ENCODE measurements at regions not wholly inside any gene's neighbourhood (a gene's known extent, or its start where the extent isn't known, plus 50 kb on each side); places are given as distances from the start of the nearest gene placed in this dataset.
"Not testable (repeated sequence)": the region's sequence is repeated elsewhere in the genome, so short reads cannot be mapped to it uniquely, and the experiment has no call there.

- CTCF ChIA-PET, H3K4me3 ChIP-seq: not testable (repeated sequence)
Observed at GRCh38 chr2:97333674-97334073, 220.7 kb downstream of the ANKRD36 start.

GRCh38 chr2:97332184-97332583 is 219.2 kb downstream of the ANKRD36 start:
- SMC1A ChIA-PET (ENCODE audit: uncharacterized antibody, unreplicated experiment); H3K4me2 ChIP-seq (ENCODE audit: control insufficient read depth, insufficient read depth); H3K79me2 ChIP-seq (ENCODE audit: control insufficient read depth, insufficient read depth, low read length); H3K9me3 ChIP-seq (replicated peaks; ENCODE audit: control insufficient read depth, insufficient read depth, low read length); H3K27ac ChIP-seq (ENCODE audit: control insufficient read depth, insufficient read depth); H3K36me3 ChIP-seq (ENCODE audit: control insufficient read depth in 2 of 2, insufficient read depth in 2 of 2, low read length in 1 of 2); H3K4me1 ChIP-seq (ENCODE audit: control insufficient read depth, insufficient read depth, low read length); H2AFZ ChIP-seq (ENCODE audit: control insufficient read depth, low read depth, low read length); DNase-seq (ENCODE audit: low read depth, low spot score); H3K27me3 ChIP-seq (replicated peaks in 1 of 2; ENCODE audit: control insufficient read depth in 2 of 2, insufficient read depth in 2 of 2, low read length in 1 of 2); H3K4me3 ChIP-seq; H4K20me1 ChIP-seq (ENCODE audit: control insufficient read depth, insufficient read depth); POLR2A ChIA-PET; intact Hi-C loops (cut with micrococcal nuclease; ENCODE audit: unreplicated experiment); in situ Hi-C loops (cut with MboI); FAIRE-seq; CTCF ChIA-PET; BruUV-seq (replicated peaks); RAD21 ChIA-PET (ENCODE audit: unreplicated experiment); H3K9ac ChIP-seq (ENCODE audit: control insufficient read depth, insufficient read depth, low read length): not testable (repeated sequence)
- ATAC-seq = peak; percentile 20
- WGBS (ENCODE audit: insufficient coverage, insufficient replicate concordance, low lambda C conversion rate, missing lambda C conversion rate) = no CpG with 5 or more reads among the region's 4 CpGs

More at GRCh38 chr2:97333674-97334073, 220.7 kb downstream of the ANKRD36 start:
- ATAC-seq; BruUV-seq (replicated peaks); RAD21 ChIA-PET (ENCODE audit: unreplicated experiment); H3K9ac ChIP-seq (ENCODE audit: control insufficient read depth, insufficient read depth, low read length); intact Hi-C loops (cut with micrococcal nuclease; ENCODE audit: unreplicated experiment); in situ Hi-C loops (cut with MboI); H3K27ac ChIP-seq (ENCODE audit: control insufficient read depth, insufficient read depth); H3K36me3 ChIP-seq (ENCODE audit: control insufficient read depth in 2 of 2, insufficient read depth in 2 of 2, low read length in 1 of 2); H3K79me2 ChIP-seq (ENCODE audit: control insufficient read depth, insufficient read depth, low read length); DNase-seq (ENCODE audit: low read depth, low spot score); H3K27me3 ChIP-seq (replicated peaks in 1 of 2; ENCODE audit: control insufficient read depth in 2 of 2, insufficient read depth in 2 of 2, low read length in 1 of 2); H2AFZ ChIP-seq (ENCODE audit: control insufficient read depth, low read depth, low read length); H3K9me3 ChIP-seq (replicated peaks; ENCODE audit: control insufficient read depth, insufficient read depth, low read length); POLR2A ChIA-PET; H4K20me1 ChIP-seq (ENCODE audit: control insufficient read depth, insufficient read depth); SMC1A ChIA-PET (ENCODE audit: uncharacterized antibody, unreplicated experiment); H3K4me1 ChIP-seq (ENCODE audit: control insufficient read depth, insufficient read depth, low read length); FAIRE-seq; H3K4me2 ChIP-seq (ENCODE audit: control insufficient read depth, insufficient read depth): not testable (repeated sequence)
- no CpG with 5 or more reads among the region's 7 CpGs for WGBS (ENCODE audit: insufficient coverage, insufficient replicate concordance, low lambda C conversion rate, missing lambda C conversion rate)

- H3K4me3 ChIP-seq; H3K27ac ChIP-seq (ENCODE audit: control insufficient read depth, insufficient read depth); in situ Hi-C loops (cut with MboI); ATAC-seq; H2AFZ ChIP-seq (ENCODE audit: control insufficient read depth, low read depth, low read length); H3K4me2 ChIP-seq (ENCODE audit: control insufficient read depth, insufficient read depth); H3K9me3 ChIP-seq (replicated peaks; ENCODE audit: control insufficient read depth, insufficient read depth, low read length); H3K4me1 ChIP-seq (ENCODE audit: control insufficient read depth, insufficient read depth, low read length); intact Hi-C loops (cut with micrococcal nuclease; ENCODE audit: unreplicated experiment); FAIRE-seq; H3K79me2 ChIP-seq (ENCODE audit: control insufficient read depth, insufficient read depth, low read length); BruUV-seq (replicated peaks); SMC1A ChIA-PET (ENCODE audit: uncharacterized antibody, unreplicated experiment); DNase-seq (ENCODE audit: low read depth, low spot score); H3K36me3 ChIP-seq (ENCODE audit: control insufficient read depth in 2 of 2, insufficient read depth in 2 of 2, low read length in 1 of 2); H3K27me3 ChIP-seq (replicated peaks in 1 of 2; ENCODE audit: control insufficient read depth in 2 of 2, insufficient read depth in 2 of 2, low read length in 1 of 2); POLR2A ChIA-PET; H4K20me1 ChIP-seq (ENCODE audit: control insufficient read depth, insufficient read depth); CTCF ChIA-PET; H3K9ac ChIP-seq (ENCODE audit: control insufficient read depth, insufficient read depth, low read length); RAD21 ChIA-PET (ENCODE audit: unreplicated experiment): not testable (repeated sequence)
- WGBS (ENCODE audit: insufficient coverage, insufficient replicate concordance, low lambda C conversion rate, missing lambda C conversion rate) = no CpG with 5 or more reads among the region's 9 CpGs
Observed at GRCh38 chr2:97321936-97322713, 209.2 kb downstream of the ANKRD36 start.

GRCh38 chr2:97315358-97315757 is 202.4 kb downstream of the ANKRD36 start:
- RAD21 ChIA-PET (ENCODE audit: unreplicated experiment); H3K36me3 ChIP-seq (ENCODE audit: control insufficient read depth in 2 of 2, insufficient read depth in 2 of 2, low read length in 1 of 2); DNase-seq (ENCODE audit: low read depth, low spot score); ATAC-seq; CTCF ChIA-PET; H3K27me3 ChIP-seq (replicated peaks in 1 of 2; ENCODE audit: control insufficient read depth in 2 of 2, insufficient read depth in 2 of 2, low read length in 1 of 2); H4K20me1 ChIP-seq (ENCODE audit: control insufficient read depth, insufficient read depth); BruUV-seq (replicated peaks); FAIRE-seq; H3K4me3 ChIP-seq; SMC1A ChIA-PET (ENCODE audit: uncharacterized antibody, unreplicated experiment); POLR2A ChIA-PET; H3K4me1 ChIP-seq (ENCODE audit: control insufficient read depth, insufficient read depth, low read length); H3K9ac ChIP-seq (ENCODE audit: control insufficient read depth, insufficient read depth, low read length); H3K27ac ChIP-seq (ENCODE audit: control insufficient read depth, insufficient read depth); H2AFZ ChIP-seq (ENCODE audit: control insufficient read depth, low read depth, low read length); in situ Hi-C loops (cut with MboI); intact Hi-C loops (cut with micrococcal nuclease; ENCODE audit: unreplicated experiment); H3K79me2 ChIP-seq (ENCODE audit: control insufficient read depth, insufficient read depth, low read length); H3K4me2 ChIP-seq (ENCODE audit: control insufficient read depth, insufficient read depth); H3K9me3 ChIP-seq (replicated peaks; ENCODE audit: control insufficient read depth, insufficient read depth, low read length): not testable (repeated sequence)
- WGBS (ENCODE audit: insufficient coverage, insufficient replicate concordance, low lambda C conversion rate, missing lambda C conversion rate) = 24% methylated on average over 2 of the region's 4 CpGs
